Mammary epithelial cell (primary cell): ENCODE measurements at regions not wholly inside any gene's neighbourhood (a gene's known extent, or its start where the extent isn't known, plus 50 kb on each side); places are given as distances from the start of the nearest gene placed in this dataset.

Experiments used
- CTCF ChIP-seq, 2 donors: IDR thresholded peaks in 1 of 2; conservative IDR thresholded peaks in 1 of 2; 2 replicates each; pipeline ENCODE4 v1.5.1; 2011 to 2012; ENCODE audit warnings: inconsistent platforms in 2 of 2, low read length in 2 of 2, mild to moderate bottlenecking in 2 of 2, control low read depth in 1 of 2, low read depth in 1 of 2; ENCODE audit not compliant: insufficient read depth in 1 of 2; ENCODE audit errors: extremely low read depth in 1 of 2
- EZH2 ChIP-seq: IDR thresholded peaks from 2 replicates; pipeline ENCODE4 v1.6.1; 2012; ENCODE audit warnings: low read length, inconsistent platforms, borderline replicate concordance

GRCh38 chr12:93019975-93020630, 91.0 kb upstream of the EEA1 start:
- TF ChIP-seq CTCF (conservative IDR thresholded peaks at IDR 0.05 in 1 of 2, IDR thresholded peaks at IDR 0.05 in 1 of 2; ENCODE audit: extremely low read depth in 1 of 2, insufficient read depth in 1 of 2, low read depth in 1 of 2, low read length in 2 of 2) (no peak), EZH2 (no peak)
